GM19240 (cell line): ENCODE measurements at regions not wholly inside any gene's neighbourhood (a gene's known extent, or its start where the extent isn't known, plus 50 kb on each side); places are given as distances from the start of the nearest gene placed in this dataset.
"Not testable (repeated sequence)": the region's sequence is repeated elsewhere in the genome, so short reads cannot be mapped to it uniquely, and the experiment has no call there.

Experiments
- DNase-seq: peaks from one replicate; pipeline ENCODE4 v3.0.0; 2011; ENCODE audit warnings: low spot score; ENCODE audit not compliant: insufficient read length

DNA sequence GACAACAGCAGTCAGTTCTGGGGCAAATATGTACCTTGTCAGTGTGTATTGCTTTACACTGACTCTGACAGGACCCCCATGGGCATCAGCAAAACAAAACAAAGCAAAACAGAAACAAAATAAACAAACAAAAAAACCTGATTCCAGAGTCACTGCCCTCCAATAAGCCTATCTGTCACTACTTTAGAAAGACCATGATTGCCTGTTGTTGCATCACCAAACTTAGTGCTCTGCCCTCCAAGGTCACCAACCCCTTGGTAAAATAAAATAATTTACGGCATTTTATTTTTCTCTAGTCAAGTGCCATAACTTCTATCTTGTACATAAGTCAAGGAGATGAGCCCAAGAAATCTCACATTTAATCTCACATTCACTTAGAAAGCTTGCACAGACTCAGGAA, 120.9 kb upstream of the ADAMTS3 start:
- no peak for DNase-seq

DNA sequence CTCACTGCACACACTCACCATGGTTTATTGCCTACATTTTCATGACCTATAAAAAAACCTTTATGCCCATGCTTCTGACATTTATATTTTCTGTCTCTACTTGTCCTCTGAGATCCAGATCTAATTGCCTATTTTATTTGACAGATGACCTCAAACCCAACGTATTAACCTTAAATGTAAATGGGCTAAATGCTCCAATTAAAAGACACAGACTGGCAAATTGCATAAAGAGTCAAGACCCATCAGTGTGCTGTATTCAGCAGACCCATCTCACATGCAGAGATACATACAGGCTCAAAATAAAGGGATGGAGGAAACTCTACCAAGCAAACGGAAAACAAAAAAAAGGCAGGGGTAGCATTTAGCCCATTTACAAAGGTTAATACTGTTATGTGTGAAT, 117.4 kb upstream of the ADAMTS3 start:
- DNase-seq: not testable (repeated sequence)

DNA sequence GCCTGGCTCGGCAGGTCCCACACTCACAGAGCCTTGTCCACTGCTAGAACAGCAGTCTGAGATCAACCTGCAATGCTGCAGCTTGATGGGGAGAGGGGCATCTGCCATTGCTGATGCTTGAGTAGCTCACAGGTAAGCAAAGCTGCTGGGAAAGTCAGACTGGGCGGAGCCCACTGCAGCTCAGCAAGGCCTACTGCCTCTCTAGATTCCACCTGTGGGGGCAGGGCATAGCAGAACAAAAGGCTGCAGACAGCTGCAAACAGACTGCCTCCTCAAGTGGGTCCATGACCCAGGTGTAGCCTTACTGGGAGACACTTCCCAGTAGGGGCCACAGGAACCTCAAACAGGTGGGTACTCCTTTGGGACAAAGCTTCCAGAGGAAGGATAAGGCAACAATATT, 110.6 kb upstream of the ADAMTS3 start:
- DNase-seq: no peak

DNA sequence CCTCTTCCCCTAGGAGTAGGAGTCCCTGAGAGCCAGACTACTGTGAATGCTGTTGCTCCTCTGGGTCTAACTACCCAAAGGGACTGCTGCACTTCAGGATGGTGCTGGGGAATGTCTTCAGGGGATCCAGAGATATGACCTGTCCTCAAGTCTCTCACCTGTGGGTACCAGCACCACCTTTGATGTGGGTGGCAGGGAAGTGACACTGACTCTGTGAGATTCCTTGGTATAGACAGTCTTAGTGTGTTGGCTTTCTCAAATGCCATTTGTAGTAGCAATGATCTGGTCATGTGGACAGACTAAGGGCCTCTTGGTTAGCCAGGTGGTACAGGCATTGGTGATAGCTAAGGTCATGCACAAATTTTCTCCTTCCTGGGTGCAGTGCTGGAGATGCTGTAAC, 108.9 kb upstream of the ADAMTS3 start:
- DNase-seq: no peak

DNA sequence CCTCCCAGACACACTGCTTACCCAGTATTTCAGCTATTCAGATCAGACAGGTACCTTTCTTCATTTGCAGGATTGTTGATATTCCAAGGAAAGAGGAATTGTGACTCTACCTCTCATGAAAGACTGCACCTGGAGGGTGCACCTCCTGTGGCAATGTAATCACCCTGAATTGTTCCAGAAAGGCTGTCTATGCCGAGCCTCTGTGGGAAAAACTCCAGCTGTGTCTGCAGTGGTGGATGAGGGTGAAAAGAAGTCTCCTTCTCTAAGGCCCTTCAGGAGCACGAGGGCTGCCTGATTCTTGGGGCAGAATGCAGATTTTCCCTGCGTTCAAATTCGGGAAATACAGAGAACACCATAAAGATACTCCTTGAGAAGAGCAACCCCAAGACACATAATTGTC, 108.2 kb upstream of the ADAMTS3 start:
- no peak for DNase-seq

DNA sequence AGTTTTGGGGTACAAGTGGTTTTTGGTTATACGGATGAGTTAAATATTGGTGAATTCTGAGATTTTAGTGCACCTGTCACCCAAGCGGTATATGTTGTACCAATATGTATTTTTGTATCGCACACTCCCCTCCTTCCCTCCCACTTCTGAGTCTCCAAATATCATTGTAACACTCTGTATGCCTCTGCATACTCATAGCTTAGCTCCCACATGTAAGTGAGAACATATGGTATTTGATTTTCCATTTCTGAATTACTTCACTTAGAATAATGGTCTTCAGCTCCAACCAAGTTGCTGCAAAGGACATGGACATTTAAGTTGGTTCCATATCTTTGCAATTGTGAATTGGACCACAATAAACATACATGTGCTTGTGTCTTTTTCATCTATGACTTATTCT, 103.0 kb upstream of the ADAMTS3 start:
- no peak for DNase-seq

DNA sequence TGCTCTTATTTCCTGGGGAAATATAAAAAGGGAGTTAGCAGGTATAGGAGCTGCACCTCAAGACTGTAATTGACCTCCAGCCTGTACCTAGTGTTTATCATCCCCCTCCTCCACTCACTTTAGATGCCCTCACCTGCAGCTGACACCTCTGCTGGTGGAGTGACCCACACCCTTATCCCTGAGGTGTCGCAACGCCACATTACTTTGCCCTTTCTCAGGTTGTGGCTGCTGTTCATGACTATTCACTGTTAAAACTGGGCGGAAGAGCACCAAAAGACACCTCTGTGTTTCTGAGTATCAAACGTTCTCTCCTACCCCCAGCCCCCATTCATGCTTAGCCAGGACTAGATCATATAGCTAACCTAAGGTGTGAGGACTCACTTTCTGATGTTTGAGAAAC, 101.5 kb upstream of the ADAMTS3 start:
- no peak for DNase-seq

DNA sequence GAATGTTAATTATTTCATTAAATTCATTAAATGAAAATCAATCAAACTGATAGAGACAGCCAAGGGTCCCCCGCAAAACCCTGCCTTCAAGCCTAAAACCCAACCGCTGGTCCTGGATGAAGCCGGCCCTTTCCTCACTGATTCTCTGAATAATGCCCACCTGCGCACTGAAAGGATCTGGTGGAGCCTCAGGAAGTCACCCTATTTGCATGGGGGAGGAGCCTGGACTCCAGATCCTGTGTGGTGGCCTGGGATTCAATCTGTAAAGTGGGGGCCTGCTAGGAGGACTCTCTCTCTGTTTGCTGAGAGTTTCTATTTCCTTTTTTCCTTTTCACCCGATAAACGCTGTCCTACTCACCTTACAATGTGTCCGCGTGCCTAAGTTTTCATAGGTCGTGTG, 97.9 kb upstream of the ADAMTS3 start:
- no peak for DNase-seq

DNA sequence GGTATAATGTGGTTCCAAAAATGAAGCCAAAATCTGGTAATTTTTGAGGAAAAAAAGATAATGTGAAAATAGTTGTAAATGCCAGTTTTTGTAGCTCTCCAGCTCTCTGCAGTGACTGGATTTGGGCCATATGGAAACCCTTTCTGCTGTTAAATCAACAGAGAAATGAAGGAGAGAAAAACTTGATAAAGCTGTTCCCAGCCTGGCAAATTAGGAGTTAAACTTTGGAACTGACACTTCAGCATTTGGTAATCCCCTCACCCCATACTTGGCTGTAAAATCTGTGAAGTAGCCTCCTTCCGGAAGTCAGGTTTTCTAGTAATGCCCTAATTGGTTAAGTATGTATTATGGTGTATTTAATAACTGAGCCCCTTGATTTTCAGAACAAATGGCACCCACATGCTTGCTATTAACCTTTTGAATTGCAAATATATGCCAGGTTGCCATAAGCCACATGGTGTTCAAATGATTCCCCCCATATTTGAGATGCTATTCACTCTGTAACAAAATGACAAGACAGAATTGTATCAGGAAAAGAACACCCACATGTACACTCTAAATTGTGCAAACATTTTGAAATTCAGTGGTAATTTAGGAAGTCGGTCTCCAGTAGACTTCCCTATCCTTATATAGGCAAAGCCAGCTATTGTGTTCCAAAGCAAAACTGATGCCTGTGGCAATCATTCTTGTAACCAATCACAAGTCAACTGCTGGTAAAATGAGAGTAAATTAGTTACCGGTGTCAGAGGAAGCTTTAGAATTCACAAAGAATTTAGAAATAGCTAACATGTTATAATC, 96.3 kb upstream of the ADAMTS3 start:
- DNase-seq: no peak

DNA sequence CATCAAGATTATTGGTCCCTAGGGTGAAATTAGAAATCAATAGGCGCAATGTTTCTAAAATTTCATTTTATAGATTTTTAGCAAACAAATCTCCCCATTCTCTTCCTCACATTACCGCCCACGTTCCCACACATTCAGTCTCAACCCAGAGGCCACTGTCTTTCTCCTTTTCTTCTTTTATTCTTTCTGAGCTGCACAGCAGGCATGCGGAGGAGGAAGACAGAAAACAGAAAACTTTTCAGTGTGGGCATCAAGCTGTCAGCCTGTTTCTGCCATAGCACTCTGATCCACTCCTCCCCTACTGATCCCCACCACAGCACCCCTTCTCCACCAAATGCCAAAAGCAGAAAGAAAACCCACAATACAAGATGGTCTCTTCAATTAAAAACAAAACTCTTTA, 94.8 kb upstream of the ADAMTS3 start:
- no peak for DNase-seq

DNA sequence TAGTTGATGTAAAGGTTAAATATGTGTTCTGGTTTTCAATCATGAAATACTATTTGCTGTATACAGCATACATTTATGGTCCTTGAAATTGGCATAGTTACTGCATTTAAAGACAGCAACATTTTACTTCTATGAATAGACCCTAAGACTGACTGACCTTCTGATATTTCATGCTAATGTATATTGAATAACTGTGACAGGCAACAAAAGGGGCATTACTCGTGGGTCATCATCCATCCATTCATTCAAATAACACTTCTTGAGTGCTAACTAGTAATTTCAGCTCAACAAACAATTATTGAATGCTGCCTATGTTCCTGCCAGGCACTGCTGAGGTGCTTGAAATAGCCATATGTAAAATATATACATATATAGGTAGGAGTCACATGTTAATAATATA, 92.8 kb upstream of the ADAMTS3 start:
- no peak for DNase-seq

DNA sequence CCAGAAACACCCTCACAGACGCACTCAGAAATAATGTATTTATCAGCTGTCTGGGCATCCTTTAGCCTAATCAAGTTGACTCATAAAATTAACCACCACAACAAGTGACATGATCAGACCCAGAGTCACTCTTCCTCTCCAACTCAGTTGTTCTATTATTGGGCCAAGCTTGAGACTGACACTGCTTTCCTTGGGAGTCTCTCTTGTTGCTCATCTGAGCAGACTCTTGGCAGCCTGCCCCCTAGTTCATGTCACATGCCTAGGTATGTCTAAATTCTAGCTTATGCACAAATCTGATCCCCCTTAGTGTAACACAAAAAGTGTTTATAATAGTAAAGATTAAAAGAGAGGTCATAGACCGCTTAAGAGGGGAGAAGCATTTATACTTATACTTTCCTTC, 72.6 kb upstream of the ADAMTS3 start:
- no peak for DNase-seq

DNA sequence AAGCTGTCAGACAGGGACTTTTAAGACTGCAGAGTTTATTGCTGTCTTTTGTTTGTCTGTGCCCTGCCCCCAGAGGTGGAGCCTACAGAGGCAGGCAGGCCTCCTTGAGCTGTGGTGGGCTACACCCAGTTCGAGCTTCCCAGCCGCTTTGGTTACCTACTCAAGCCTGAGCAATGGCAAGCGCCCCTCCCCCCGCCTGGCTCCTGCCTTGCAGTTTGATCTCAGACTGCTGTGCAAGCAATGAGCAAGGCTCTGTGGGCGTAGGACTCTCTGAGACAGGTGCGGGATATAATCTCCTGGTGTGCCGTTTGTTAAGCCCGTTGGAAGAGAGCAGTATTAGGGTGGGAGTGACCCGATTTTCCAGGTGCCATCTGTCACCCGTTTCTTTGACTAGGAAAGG, 67.8 kb upstream of the ADAMTS3 start:
- DNase-seq: not testable (repeated sequence)

DNA sequence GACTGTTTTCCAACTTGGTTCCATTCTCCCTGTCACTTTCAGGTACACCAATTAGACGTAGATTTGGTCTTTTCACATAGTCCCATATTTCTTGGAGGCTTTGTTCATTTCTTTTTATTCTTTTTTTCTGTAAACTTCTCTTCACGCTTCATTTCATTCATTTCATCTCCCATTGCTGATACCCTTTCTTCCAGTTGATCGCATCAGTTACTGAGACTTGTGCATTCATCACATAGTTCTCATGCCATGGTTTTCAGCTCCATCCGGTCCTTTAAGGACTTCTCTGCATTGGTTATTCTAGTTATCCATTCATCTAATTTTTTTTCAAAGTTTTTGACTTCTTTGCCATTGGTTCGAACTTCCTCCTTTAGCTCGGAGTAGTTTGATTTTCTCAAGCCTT, 66.9 kb upstream of the ADAMTS3 start:
- DNase-seq: not testable (repeated sequence)

DNA sequence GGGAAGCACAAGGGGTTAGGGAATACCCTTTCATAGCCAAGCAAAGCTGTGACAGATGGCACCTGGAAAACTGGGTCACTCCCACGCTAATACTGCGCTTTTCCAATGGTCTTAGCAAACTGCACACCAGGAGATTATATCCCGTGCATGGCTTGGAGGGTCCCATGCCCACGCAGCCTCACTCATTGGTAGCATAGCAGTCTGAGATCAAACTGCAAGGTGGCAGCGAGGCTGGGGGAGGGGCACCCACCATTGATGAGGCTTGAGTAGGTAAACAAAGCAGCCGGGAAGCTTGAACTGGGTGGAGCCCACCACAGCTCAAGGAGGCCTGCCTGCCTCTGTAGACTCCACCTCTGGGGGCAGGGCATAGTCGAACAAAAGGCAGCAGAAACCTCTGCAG, 63.2 kb upstream of the ADAMTS3 start:
- not testable (repeated sequence) for DNase-seq

DNA sequence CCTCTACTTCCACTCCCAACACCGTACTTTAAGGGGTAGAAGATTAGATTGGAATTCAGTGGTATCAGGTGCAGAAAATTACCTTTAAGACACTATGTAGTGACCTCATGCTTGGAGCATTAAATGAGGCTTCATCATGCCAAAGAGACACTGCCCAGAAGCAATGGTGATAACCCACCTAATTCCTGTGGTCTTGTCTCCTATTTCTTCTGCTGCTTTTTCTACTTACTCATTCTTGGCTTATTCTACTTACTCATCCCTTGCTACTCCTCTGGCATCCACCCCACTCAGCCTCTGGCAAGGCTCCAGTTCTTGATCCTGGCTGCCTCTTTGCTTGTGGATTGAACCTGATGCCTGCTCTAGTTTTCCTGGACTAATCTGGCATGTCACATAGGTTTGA, 62.3 kb upstream of the ADAMTS3 start:
- no peak for DNase-seq

DNA sequence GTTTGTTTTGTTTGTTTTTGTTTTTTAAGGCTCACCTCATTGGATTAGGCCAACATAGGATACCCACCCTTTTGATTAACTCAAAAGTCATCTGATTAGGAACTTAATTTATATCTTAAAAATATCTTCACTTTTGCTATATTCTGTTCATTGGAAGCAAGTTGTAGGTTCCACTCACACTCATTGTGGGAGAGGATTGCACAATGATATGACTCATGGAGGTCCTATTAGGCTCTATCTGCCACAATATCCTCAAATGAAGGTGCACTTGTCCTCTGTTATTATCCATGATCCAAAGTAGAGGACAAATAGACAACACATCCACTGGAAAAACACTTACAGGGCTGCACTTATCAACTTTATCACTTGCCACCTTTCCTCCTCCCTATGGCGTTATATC, 60.5 kb upstream of the ADAMTS3 start:
- DNase-seq: no peak

DNA sequence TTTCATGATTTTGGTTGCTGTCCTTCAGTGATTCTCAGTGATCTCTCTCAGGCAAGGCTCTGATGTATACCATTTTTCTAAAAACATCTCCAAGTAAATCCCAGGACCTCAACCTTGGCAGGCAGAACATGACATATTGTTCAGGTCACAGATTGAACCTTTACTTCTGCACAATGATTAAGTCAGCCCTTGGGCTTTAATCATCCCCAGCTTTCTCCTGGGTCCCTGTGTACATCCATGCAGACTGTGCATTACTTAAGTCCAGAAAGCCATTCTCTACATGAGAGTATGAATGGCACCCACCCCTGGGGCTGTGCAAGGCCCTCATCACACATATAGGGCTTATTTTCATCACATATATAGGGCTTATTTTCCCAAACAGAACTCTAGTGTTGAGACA, 58.7 kb upstream of the ADAMTS3 start:
- DNase-seq: no peak
